Hepatocyte (in vitro differentiated cells): ENCODE measurements at regions not wholly inside any gene's neighbourhood (a gene's known extent, or its start where the extent isn't known, plus 50 kb on each side); places are given as distances from the start of the nearest gene placed in this dataset.

Experiments used
- EZH2 ChIP-seq: fragments of 200-600 bp; sonication (generic); IDR thresholded peaks from 2 replicates; pipeline ENCODE4 v1.6.1; 2016; ENCODE audit warnings: antibody characterized with exemption, mild to moderate bottlenecking, borderline replicate concordance
- EZH2phosphoT487 ChIP-seq: fragments of 200-600 bp; sonication (generic); IDR thresholded peaks from one replicate; pipeline ENCODE4 v1.6.1; 2018; ENCODE audit warnings: antibody characterized with exemption, mild to moderate bottlenecking, low read depth, moderate library complexity; ENCODE audit not compliant: unreplicated experiment, severe bottlenecking
- TF ChIP-seq, protein P1 (sequence below): fragments of 200-600 bp; sonication (generic); IDR thresholded peaks from 2 replicates; pipeline ENCODE4 v1.5.1; 2016; ENCODE audit warnings: antibody characterized with exemption, mild to moderate bottlenecking; ENCODE audit not compliant: poor library complexity

DNA sequence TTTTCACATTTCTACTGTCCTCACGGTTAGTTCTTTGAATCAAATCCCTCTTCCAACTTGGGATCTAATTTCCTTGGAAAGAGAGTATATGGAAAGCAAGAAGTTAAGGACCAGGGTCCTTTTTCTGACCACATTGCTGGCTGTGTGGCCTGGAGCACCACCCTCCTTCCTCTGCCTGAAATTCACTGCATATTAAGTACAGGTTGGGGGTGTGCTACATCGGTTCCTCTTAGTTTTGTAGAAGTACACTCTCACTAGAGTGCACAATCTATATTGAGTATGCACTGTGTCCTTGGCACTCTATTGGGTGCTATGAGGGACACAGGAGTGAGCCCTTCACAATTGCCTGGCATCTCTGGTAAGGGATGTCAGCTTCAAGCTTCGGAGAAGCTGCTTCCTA is 53.8 kb upstream of the KLF9 start:
- TF ChIP-seq, protein P1, sequence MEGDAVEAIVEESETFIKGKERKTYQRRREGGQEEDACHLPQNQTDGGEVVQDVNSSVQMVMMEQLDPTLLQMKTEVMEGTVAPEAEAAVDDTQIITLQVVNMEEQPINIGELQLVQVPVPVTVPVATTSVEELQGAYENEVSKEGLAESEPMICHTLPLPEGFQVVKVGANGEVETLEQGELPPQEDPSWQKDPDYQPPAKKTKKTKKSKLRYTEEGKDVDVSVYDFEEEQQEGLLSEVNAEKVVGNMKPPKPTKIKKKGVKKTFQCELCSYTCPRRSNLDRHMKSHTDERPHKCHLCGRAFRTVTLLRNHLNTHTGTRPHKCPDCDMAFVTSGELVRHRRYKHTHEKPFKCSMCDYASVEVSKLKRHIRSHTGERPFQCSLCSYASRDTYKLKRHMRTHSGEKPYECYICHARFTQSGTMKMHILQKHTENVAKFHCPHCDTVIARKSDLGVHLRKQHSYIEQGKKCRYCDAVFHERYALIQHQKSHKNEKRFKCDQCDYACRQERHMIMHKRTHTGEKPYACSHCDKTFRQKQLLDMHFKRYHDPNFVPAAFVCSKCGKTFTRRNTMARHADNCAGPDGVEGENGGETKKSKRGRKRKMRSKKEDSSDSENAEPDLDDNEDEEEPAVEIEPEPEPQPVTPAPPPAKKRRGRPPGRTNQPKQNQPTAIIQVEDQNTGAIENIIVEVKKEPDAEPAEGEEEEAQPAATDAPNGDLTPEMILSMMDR = no peak
- no peak for TF ChIP-seq EZH2
- TF ChIP-seq EZH2phosphoT487 = no peak
